Naive thymus-derived CD4-positive, alpha-beta T cell (primary cell): ENCODE measurements at regions not wholly inside any gene's neighbourhood (a gene's known extent, or its start where the extent isn't known, plus 50 kb on each side); places are given as distances from the start of the nearest gene placed in this dataset.

Experiments
- ATAC-seq: fragments of 150-1000 bp; cut with Tn5 transposase; 2 replicates; pipeline ENCODE4 v1.10.0; 2021; ENCODE audit warnings: mild to moderate bottlenecking, moderate library complexity
- CTCF ChIA-PET: fragments of 350-600 bp; sonication (Branson Sonifier 250); formaldehyde crosslinking; loops from one replicate; lab custom pipeline; 2021; ENCODE audit warnings: antibody characterized with exemption; lab: Charles Lee
- POLR2A ChIA-PET: fragments of 350-600 bp; sonication (Branson Sonifier 250); formaldehyde crosslinking; loops from one replicate; lab custom pipeline; 2021; ENCODE audit warnings: antibody characterized with exemption, inconsistent platforms; lab: Charles Lee
- DNase-seq, 9 donors: peaks; one replicate each; pipeline versions ENCODE4 v3.0.0 to v3.0.0-alpha.2; 2020 to 2022; ENCODE audit warnings: mixed read lengths in 1 of 9
- H3K27ac ChIP-seq: one replicate; pipeline ENCODE4 v1.7.0; 2013; ENCODE audit warnings: mild to moderate bottlenecking, low read depth, low read length, moderate library complexity
- H3K27me3 ChIP-seq, 2 donors: one replicate each; pipeline ENCODE4 v1.7.0; 2013; ENCODE audit warnings: low read length in 2 of 2, mild to moderate bottlenecking in 2 of 2, moderate library complexity in 2 of 2; ENCODE audit not compliant: control insufficient read depth in 2 of 2, insufficient read depth in 2 of 2
- H3K36me3 ChIP-seq, 3 experiments: 1 replicate in 2 of 3; 2 replicates in 1 of 3; pipeline ENCODE4 v1.7.0; 2013; ENCODE audit warnings: low read length in 3 of 3, mild to moderate bottlenecking in 3 of 3, moderate library complexity in 1 of 3; ENCODE audit not compliant: insufficient read depth in 3 of 3, control insufficient read depth in 2 of 3
- H3K4me1 ChIP-seq, 2 donors: one replicate each; pipeline ENCODE4 v1.7.0; 2013; ENCODE audit warnings: low read length in 2 of 2, mild to moderate bottlenecking in 2 of 2, moderate library complexity in 1 of 2; ENCODE audit not compliant: control insufficient read depth in 2 of 2, insufficient read depth in 2 of 2
- H3K4me3 ChIP-seq: 2 replicates; pipeline ENCODE4 v1.7.0; 2013; ENCODE audit warnings: mild to moderate bottlenecking, low read length
- H3K9me3 ChIP-seq, 3 experiments: 1 replicate in 2 of 3; 2 replicates in 1 of 3; pipeline ENCODE4 v1.7.0; 2013; ENCODE audit warnings: low read length in 3 of 3; ENCODE audit not compliant: control insufficient read depth in 2 of 3
- H3K27ac Mint-ChIP-seq, 9 donors: one replicate each; pipeline ENCODE4 v1.8.0; 2020 to 2022; ENCODE audit warnings: mixed read lengths in 9 of 9, mild to moderate bottlenecking in 8 of 9, moderate library complexity in 5 of 9, inconsistent platforms in 2 of 9
- H3K27me3 Mint-ChIP-seq, 5 donors: one replicate each; pipeline ENCODE4 v1.8.0; 2021 to 2022; ENCODE audit warnings: mixed read lengths in 5 of 5, mild to moderate bottlenecking in 1 of 5
- H3K36me3 Mint-ChIP-seq, 5 donors: one replicate each; pipeline ENCODE4 v1.8.0; 2020 to 2022; ENCODE audit warnings: mixed read lengths in 5 of 5, mild to moderate bottlenecking in 3 of 5, inconsistent platforms in 1 of 5
- H3K4me1 Mint-ChIP-seq, 7 donors: one replicate each; pipeline ENCODE4 v1.8.0; 2020 to 2022; ENCODE audit warnings: mixed read lengths in 7 of 7, mild to moderate bottlenecking in 3 of 7, inconsistent platforms in 1 of 7
- H3K4me3 Mint-ChIP-seq, 10 donors: one replicate each; pipeline ENCODE4 v1.8.0; 2020 to 2022; ENCODE audit warnings: mild to moderate bottlenecking in 10 of 10, mixed read lengths in 10 of 10, moderate library complexity in 6 of 10, inconsistent platforms in 2 of 10
- H3K9me3 Mint-ChIP-seq, 11 donors: one replicate each; pipeline ENCODE4 v1.8.0; 2020 to 2022; ENCODE audit warnings: mixed read lengths in 11 of 11, mild to moderate bottlenecking in 4 of 11, inconsistent platforms in 1 of 11, moderate library complexity in 1 of 11
- intact Hi-C, 2 donors: fragments of 100-400 bp; cut with micrococcal nuclease; formaldehyde crosslinking; loops; one replicate each; pipeline ENCODE4 v1.15.1; 2023

DNA sequence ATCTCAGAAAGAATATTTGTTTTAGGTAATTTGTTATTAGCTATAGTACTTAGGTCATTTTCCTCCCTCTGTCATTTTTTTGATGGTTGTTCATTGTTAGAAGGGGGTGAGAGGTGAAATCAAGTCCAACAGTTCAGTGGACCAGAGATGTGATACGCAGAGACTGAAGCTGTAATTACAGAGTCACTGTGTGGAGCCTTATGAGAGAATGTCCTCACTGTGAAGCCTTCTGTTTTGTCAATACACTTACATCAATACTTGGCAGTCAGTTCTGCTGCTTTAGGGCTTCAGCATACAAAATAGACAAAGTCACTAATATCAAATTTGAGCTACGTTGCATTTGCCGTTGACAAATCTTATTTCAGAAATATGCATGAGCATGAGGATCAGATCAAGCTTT is 692.5 kb downstream of the C4orf33 start:
- Mint-ChIP-seq H3K27ac (no peak overlapping the region), H3K27me3 (no peaks in the 10 kb centered on the region), H3K9me3 (peaks cover 0 to 12% (median 4%) of the 10 kb centered on the region in 11 donors), H3K4me3 (no peak overlapping the region), H3K36me3 (no peaks in the 10 kb centered on the region), H3K4me1 (no peaks in the 10 kb centered on the region)
- Histone ChIP-seq H3K4me3 (no peak overlapping the region), H3K4me1 (no peaks in the 10 kb centered on the region), H3K27me3 (no peaks in the 10 kb centered on the region), H3K27ac (no peak overlapping the region), H3K9me3 (no peaks in the 10 kb centered on the region), H3K36me3 (no peaks in the 10 kb centered on the region)
- intact Hi-C loops, result no loop called here
- ChIA-PET POLR2A (no interaction called here), CTCF (no interaction called here)
- ATAC-seq, result no peak
- no peak for DNase-seq

DNA sequence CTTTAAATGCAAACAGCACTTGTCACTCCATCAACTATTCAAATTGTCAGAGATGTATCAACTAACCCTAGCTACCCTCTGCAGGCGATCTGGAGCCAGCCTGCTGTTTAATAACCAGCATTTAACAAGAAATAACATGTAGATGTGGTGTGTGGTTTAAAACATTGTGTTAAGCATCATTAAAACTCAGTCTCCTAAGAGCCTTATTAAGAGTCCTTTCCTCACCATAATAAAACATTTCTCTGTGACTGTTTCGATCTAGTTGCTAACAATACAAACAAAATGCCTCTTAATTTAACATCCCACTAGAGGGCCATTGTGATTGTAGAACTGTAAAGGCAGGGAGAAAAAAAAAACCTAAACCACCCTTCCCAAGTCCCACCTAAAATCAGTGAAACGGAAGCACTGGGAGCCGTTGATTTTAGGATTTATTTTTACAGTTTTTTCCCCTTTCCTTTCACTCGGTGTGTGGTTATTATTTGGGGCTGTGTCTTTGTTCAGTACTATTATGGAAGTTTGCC is 708.6 kb downstream of the C4orf33 start:
- no peaks in the 10 kb centered on the region for H3K27me3 ChIP-seq
- intact Hi-C loops, result no loop called here
- no peak overlapping the region for H3K4me3 Mint-ChIP-seq
- DNase-seq (no peak), ATAC-seq (no peak)
- no peaks in the 10 kb centered on the region for H3K36me3 ChIP-seq
- H3K9me3 Mint-ChIP-seq, result peaks cover 0 to 13% (median 3%) of the 10 kb centered on the region in 11 donors
- H3K27ac ChIP-seq, result no peak overlapping the region
- H3K27ac Mint-ChIP-seq, result no peak overlapping the region
- no peaks in the 10 kb centered on the region for H3K36me3 Mint-ChIP-seq
- H3K27me3 Mint-ChIP-seq, result no peaks in the 10 kb centered on the region
- no peak overlapping the region for H3K4me3 ChIP-seq
- H3K4me1 Mint-ChIP-seq, result no peaks in the 10 kb centered on the region
- H3K4me1 ChIP-seq, result no peaks in the 10 kb centered on the region
- CTCF ChIA-PET, result no interaction called here
- POLR2A ChIA-PET, result no interaction called here
- H3K9me3 ChIP-seq, result no peaks in the 10 kb centered on the region

DNA sequence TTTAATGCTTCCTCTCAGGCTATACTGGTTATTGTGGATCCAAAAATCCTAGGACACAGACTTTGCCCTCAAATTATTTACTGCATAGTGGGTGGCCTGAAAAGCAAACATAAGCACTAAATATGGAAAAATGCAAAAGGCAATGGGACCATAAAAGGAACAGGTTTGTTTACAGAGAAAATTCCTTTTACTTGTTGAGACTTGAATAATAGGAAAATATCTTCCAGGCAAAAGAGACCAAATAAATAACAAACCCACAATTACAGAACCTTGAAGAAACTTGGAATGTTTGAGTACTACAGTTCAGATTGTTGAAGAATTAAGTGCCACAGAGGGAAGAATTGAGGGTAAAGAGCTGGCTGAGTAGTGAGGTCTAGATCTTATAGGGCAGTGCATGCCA is 711.0 kb downstream of the C4orf33 start:
- H3K4me1 ChIP-seq, result no peaks in the 10 kb centered on the region
- no peaks in the 10 kb centered on the region for H3K27me3 ChIP-seq
- no peaks in the 10 kb centered on the region for H3K36me3 Mint-ChIP-seq
- ChIA-PET POLR2A (no interaction called here), CTCF (no interaction called here)
- DNase-seq (no peak), ATAC-seq (no peak)
- no peak overlapping the region for H3K4me3 Mint-ChIP-seq
- no peaks in the 10 kb centered on the region for H3K4me1 Mint-ChIP-seq
- H3K4me3 ChIP-seq, result no peak overlapping the region
- no peaks in the 10 kb centered on the region for H3K36me3 ChIP-seq
- H3K27me3 Mint-ChIP-seq, result no peaks in the 10 kb centered on the region
- no peak overlapping the region for H3K27ac ChIP-seq
- H3K27ac Mint-ChIP-seq, result no peak overlapping the region
- intact Hi-C loops, result no loop called here
- peaks cover 0 to 13% (median 3%) of the 10 kb centered on the region in 11 donors for H3K9me3 Mint-ChIP-seq
- no peaks in the 10 kb centered on the region for H3K9me3 ChIP-seq

GRCh38 chr4:129808242-129808641 is 712.3 kb downstream of the C4orf33 start:
- Histone ChIP-seq H3K4me3 (no peak overlapping the region), H3K4me1 (no peaks in the 10 kb centered on the region), H3K27ac (no peak overlapping the region), H3K27me3 (no peaks in the 10 kb centered on the region), H3K36me3 (no peaks in the 10 kb centered on the region), H3K9me3 (no peaks in the 10 kb centered on the region)
- H3K27ac Mint-ChIP-seq, result no peak overlapping the region
- ChIA-PET CTCF (no interaction called here), POLR2A (no interaction called here)
- no peak overlapping the region for H3K4me3 Mint-ChIP-seq
- H3K9me3 Mint-ChIP-seq, result peaks cover 0 to 12% (median 2%) of the 10 kb centered on the region in 11 donors
- no peaks in the 10 kb centered on the region for H3K27me3 Mint-ChIP-seq
- no peak for DNase-seq
- H3K4me1 Mint-ChIP-seq, result no peaks in the 10 kb centered on the region
- intact Hi-C loops, result no loop called here
- no peak for ATAC-seq
- no peaks in the 10 kb centered on the region for H3K36me3 Mint-ChIP-seq

DNA sequence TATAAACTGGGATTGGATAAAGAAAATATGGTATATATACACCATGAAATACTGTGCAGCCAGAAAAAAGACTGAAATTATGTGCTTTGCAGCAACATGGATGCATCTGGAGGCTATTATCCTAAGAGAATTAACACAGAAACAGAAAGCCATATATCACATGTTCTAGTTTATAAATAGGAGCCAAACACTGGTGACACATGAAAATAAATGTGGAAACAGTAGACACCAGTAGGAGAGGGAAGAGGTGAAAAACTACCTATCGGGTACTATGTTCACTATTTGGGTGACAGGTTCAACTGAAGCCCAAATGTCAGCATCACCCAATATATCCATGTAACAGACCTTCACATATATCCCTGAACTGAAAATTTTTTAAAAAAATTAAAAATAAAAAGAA is 725.1 kb downstream of the C4orf33 start:
- DNase-seq, result no peak
- Histone ChIP-seq H3K27me3 (no peaks in the 10 kb centered on the region), H3K4me1 (no peaks in the 10 kb centered on the region), H3K36me3 (no peaks in the 10 kb centered on the region), H3K9me3 (no peaks in the 10 kb centered on the region), H3K4me3 (no peak overlapping the region), H3K27ac (no peak overlapping the region)
- Mint-ChIP-seq H3K36me3 (no peaks in the 10 kb centered on the region), H3K27ac (no peak overlapping the region), H3K9me3 (peaks cover 0 to 2% (median 0%) of the 10 kb centered on the region in 11 donors), H3K4me3 (no peak overlapping the region), H3K4me1 (no peaks in the 10 kb centered on the region), H3K27me3 (no peaks in the 10 kb centered on the region)
- intact Hi-C loops, result no loop called here
- no peak for ATAC-seq
- ChIA-PET POLR2A (no interaction called here), CTCF (no interaction called here)

GRCh38 chr4:129821963-129822362 is 726.0 kb downstream of the C4orf33 start:
- ATAC-seq, result no peak
- intact Hi-C loops, result no loop called here
- no peak overlapping the region for H3K27ac Mint-ChIP-seq
- H3K4me3 ChIP-seq, result no peak overlapping the region
- no peaks in the 10 kb centered on the region for H3K36me3 Mint-ChIP-seq
- POLR2A ChIA-PET, result no interaction called here
- no peaks in the 10 kb centered on the region for H3K27me3 Mint-ChIP-seq
- no peaks in the 10 kb centered on the region for H3K4me1 ChIP-seq
- H3K4me1 Mint-ChIP-seq, result no peaks in the 10 kb centered on the region
- no peaks in the 10 kb centered on the region for H3K9me3 ChIP-seq
- H3K9me3 Mint-ChIP-seq, result peaks cover 0 to 2% (median 0%) of the 10 kb centered on the region in 11 donors
- no peak overlapping the region for H3K27ac ChIP-seq
- CTCF ChIA-PET, result no interaction called here
- no peak overlapping the region for H3K4me3 Mint-ChIP-seq
- no peaks in the 10 kb centered on the region for H3K36me3 ChIP-seq
- DNase-seq, result no peak
- no peaks in the 10 kb centered on the region for H3K27me3 ChIP-seq

GRCh38 chr4:129822701-129823100 is 726.7 kb downstream of the C4orf33 start:
- no peak for DNase-seq
- Histone ChIP-seq H3K36me3 (no peaks in the 10 kb centered on the region), H3K27ac (no peak overlapping the region), H3K4me1 (no peaks in the 10 kb centered on the region), H3K27me3 (no peaks in the 10 kb centered on the region), H3K9me3 (no peaks in the 10 kb centered on the region), H3K4me3 (no peak overlapping the region)
- H3K27me3 Mint-ChIP-seq, result no peaks in the 10 kb centered on the region
- no peaks in the 10 kb centered on the region for H3K4me1 Mint-ChIP-seq
- POLR2A ChIA-PET, result no interaction called here
- H3K27ac Mint-ChIP-seq, result no peak overlapping the region
- intact Hi-C loops, result no loop called here
- H3K4me3 Mint-ChIP-seq, result no peak overlapping the region
- H3K9me3 Mint-ChIP-seq, result peaks cover 0 to 5% (median 0%) of the 10 kb centered on the region in 11 donors
- ATAC-seq, result no peak
- CTCF ChIA-PET, result no interaction called here
- no peaks in the 10 kb centered on the region for H3K36me3 Mint-ChIP-seq
